Right lobe of liver (tissue), 6 donors: ENCODE measurements at regions not wholly inside any gene's neighbourhood (a gene's known extent, or its start where the extent isn't known, plus 50 kb on each side); places are given as distances from the start of the nearest gene placed in this dataset.

Source experiments
- ATAC-seq, 4 donors: fragments of 200-7000 bp; cut with Tn5 transposase; one replicate each; pipeline ENCODE4 v1.9.1; 2020; ENCODE audit warnings: mild to moderate bottlenecking in 4 of 4, moderate library complexity in 4 of 4
- DNase-seq, 3 donors: peaks; one replicate each; pipeline ENCODE4 v3.0.0-alpha.2; 2020
- H3K27ac ChIP-seq, 3 donors: fragments of 200-600 bp; one replicate each; pipeline ENCODE4 v1.8.0; 2022
- H3K27me3 ChIP-seq, 2 donors: fragments of 200-600 bp; one replicate each; pipeline ENCODE4 v1.8.0; 2022
- H3K36me3 ChIP-seq, 4 donors: fragments of 200-600 bp; sonication (generic) in 1 of 4; one replicate each; pipeline versions ENCODE4 v1.5.1 to v1.8.0; 2017 to 2022; ENCODE audit warnings: control low read depth in 1 of 4
- H3K4me1 ChIP-seq, 4 donors: fragments of 200-600 bp; sonication (generic) in 1 of 4; one replicate each; pipeline versions ENCODE4 v1.5.1 to v1.8.0; 2017 to 2022; ENCODE audit warnings: control low read depth in 1 of 4
- H3K4me3 ChIP-seq, 3 donors: fragments of 200-600 bp; one replicate each; pipeline ENCODE4 v1.8.0; 2022
- H3K9me3 ChIP-seq, 4 donors: fragments of 200-600 bp; sonication (generic) in 1 of 4; one replicate each; pipeline versions ENCODE4 v1.5.1 to v1.8.0; 2017 to 2022; ENCODE audit warnings: control low read depth in 1 of 4
- POLR2A ChIP-seq: fragments of 450-650 bp; IDR thresholded peaks from one replicate; pipeline ENCODE4 v1.6.1; 2017; ENCODE audit warnings: antibody characterized with exemption, mild to moderate bottlenecking
- WGBS: methylation state at CpG from one replicate; pipeline ENCODE4 v1.1.6; 2018; ENCODE audit warnings: low coverage, low lambda C conversion rate; ENCODE audit not compliant: insufficient coverage; ENCODE audit errors: missing lambda C conversion rate; 5-methylcytosine and 5-hydroxymethylcytosine counted together
- intact Hi-C, 2 donors: fragments of 100-400 bp; cut with DNase I; formaldehyde crosslinking; loops; one replicate each; pipeline versions ENCODE4 v1.11.2 to v1.14.1; 2022
- TF ChIP-seq, protein P1 (sequence below), 4 donors: fragments of 200-600 bp in 3 of 4; fragments of 450-650 bp in 1 of 4; IDR thresholded peaks; one replicate each; pipeline versions ENCODE4 v1.5.1 to v1.8.0; 2016 to 2022; ENCODE audit warnings: antibody characterized with exemption in 4 of 4, mild to moderate bottlenecking in 2 of 4
- donor health status: DM: no; HTN: yes; CAD: no.
- donor health status: DM: no; HTN: no; CAD: no.
- donor health status: DM: no; HTN: no; CAD: no.
- donor health status: DM: no; HTN: yes; CAD: no.
- donor health status: DM: no; HTN: yes; CAD: no.

DNA sequence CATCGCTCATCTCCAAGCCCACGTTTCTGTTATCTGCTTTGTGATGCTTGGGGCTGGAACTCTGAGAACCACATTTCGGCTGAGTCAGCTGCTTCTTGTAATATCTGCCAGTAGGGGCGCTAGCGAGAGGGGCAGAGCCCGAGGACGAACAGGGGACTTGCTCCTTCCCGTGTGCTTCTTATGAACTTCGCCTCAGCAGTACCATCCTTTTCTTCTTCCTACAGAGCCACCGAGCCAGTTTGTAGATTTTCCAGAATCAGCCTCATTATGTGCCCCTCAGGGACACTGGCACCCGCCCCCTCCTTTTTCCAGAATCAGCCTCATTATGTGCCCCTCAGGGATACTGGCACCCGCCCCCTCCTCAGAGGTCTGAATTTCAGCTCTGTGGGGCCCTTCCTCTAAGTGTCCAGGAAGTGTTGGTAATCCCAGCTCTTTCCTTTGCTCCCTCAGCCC, 441.7 kb upstream of the RASGEF1B start:
- Histone ChIP-seq H3K9me3 (no peaks in the 10 kb centered on the region), H3K4me3 (no peak overlapping the region), H3K27me3 (no peaks in the 10 kb centered on the region), H3K4me1 (no peaks in the 10 kb centered on the region), H3K36me3 (no peaks in the 10 kb centered on the region), H3K27ac (no peak overlapping the region)
- intact Hi-C loops = no loop called here
- DNase-seq (no peak), ATAC-seq (peak; percentile 43 to 65 (median 58))
- 29% methylated on average over 11 of the region's 12 CpGs for WGBS
- TF ChIP-seq, protein P1, sequence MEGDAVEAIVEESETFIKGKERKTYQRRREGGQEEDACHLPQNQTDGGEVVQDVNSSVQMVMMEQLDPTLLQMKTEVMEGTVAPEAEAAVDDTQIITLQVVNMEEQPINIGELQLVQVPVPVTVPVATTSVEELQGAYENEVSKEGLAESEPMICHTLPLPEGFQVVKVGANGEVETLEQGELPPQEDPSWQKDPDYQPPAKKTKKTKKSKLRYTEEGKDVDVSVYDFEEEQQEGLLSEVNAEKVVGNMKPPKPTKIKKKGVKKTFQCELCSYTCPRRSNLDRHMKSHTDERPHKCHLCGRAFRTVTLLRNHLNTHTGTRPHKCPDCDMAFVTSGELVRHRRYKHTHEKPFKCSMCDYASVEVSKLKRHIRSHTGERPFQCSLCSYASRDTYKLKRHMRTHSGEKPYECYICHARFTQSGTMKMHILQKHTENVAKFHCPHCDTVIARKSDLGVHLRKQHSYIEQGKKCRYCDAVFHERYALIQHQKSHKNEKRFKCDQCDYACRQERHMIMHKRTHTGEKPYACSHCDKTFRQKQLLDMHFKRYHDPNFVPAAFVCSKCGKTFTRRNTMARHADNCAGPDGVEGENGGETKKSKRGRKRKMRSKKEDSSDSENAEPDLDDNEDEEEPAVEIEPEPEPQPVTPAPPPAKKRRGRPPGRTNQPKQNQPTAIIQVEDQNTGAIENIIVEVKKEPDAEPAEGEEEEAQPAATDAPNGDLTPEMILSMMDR (IDR thresholded peaks at IDR 0.05) = peak; percentile 36 to 58 (median 45)
- no peak for TF ChIP-seq POLR2A

DNA sequence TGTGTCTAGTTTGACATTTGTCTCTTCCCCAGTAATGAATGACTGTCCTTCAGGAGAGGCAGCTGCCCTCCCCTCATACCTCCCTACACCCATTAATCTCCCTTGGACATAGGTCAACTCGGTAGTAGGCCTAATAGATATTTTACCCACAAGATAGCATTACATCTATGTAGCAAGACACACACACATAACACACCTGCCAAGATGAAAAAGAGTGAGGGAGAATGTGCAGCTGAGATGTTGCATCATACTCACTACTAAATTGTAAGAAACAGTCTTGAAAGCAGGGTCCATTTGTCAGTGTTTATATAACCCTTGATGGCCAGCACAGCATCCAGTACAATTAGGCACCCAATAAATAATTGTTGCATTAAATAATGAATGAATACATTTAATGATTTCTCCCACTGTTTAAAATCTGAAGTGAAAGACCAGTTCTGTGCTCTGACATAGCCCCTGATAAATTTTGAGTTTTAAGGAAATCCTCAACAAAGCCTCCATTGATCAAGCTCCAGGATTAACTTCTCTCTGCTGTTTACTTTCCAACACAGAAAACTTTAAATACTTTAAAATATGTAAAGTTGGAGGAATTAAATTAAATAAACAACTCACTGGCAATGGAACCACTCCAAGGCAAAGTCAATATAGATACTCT, 440.8 kb upstream of the RASGEF1B start:
- DNase-seq (no peak), ATAC-seq (no peak)
- TF ChIP-seq, protein P1 (IDR thresholded peaks at IDR 0.05) = no peak
- no peak for TF ChIP-seq POLR2A
- no peak overlapping the region for H3K4me3 ChIP-seq
- H3K9me3 ChIP-seq = no peaks in the 10 kb centered on the region
- no peaks in the 10 kb centered on the region for H3K4me1 ChIP-seq
- H3K27ac ChIP-seq = no peak overlapping the region
- 13% methylated on average over 1 of the region's 1 CpG for WGBS
- H3K27me3 ChIP-seq = no peaks in the 10 kb centered on the region
- no peaks in the 10 kb centered on the region for H3K36me3 ChIP-seq
- intact Hi-C loops = no loop called here

DNA sequence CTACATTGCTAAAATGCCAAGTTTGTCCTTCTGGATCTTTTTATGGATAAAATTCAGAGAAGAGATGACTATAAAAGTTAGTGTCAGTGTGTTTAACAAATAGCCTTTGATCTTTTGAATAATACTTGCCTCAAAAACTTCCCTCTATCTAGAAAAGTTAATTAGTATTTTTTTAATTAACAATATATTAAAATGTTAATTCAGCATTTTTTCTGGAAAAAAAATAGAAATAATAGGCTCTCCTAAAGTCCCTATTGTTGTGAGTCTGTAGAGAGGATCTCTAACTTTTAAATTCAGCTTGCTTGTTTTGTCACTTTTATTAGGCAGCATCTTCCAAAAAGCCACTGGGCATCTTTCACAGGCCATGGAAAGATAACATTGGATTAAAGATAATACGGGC, 435.2 kb upstream of the RASGEF1B start:
- no peak for ATAC-seq

DNA sequence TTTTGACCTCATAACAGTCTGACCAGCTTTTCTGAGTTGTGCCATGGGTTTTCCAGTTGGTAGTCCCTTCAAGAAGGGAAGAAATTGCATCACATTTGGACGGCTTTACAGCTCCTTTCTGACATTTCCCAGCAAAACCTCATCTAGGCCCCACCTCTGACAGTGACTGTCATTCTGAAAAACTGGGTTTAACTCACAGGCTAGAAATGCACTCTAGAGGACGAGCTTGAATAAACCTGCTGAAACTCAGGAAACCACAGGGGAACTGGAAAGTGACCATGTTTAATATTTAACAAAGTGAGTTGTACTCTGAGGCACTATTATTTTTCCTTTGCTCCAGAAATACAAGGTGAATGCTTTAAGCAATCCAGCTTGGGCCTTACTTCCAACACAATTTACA, 434.3 kb upstream of the RASGEF1B start:
- Histone ChIP-seq H3K4me3 (no peak overlapping the region), H3K27ac (no peak overlapping the region), H3K27me3 (no peaks in the 10 kb centered on the region), H3K9me3 (no peaks in the 10 kb centered on the region), H3K4me1 (peaks cover 0 to 5% (median 0%) of the 10 kb centered on the region in 4 donors), H3K36me3 (no peaks in the 10 kb centered on the region)
- ATAC-seq = peak; percentile 60 to 98 (median 86)
- no peak for TF ChIP-seq POLR2A
- TF ChIP-seq, protein P1 (IDR thresholded peaks at IDR 0.05) = no peak
- 29% methylated on average over 2 of the region's 2 CpGs for WGBS
- DNase-seq = no peak
- intact Hi-C loops = no loop called here

More for the DNA sequence above, 435.2 kb upstream of the RASGEF1B start:
- Histone ChIP-seq H3K27ac (no peak overlapping the region), H3K9me3 (no peaks in the 10 kb centered on the region), H3K27me3 (no peaks in the 10 kb centered on the region), H3K36me3 (no peaks in the 10 kb centered on the region), H3K4me3 (no peak overlapping the region), H3K4me1 (peaks cover 0 to 5% (median 0%) of the 10 kb centered on the region in 4 donors)
- TF ChIP-seq, protein P1 (IDR thresholded peaks at IDR 0.05) = no peak
- TF ChIP-seq POLR2A = no peak
- DNase-seq = no peak
- intact Hi-C loops = no loop called here
- 78% methylated on average over 1 of the region's 1 CpG for WGBS
